HepG2 (cell line): ENCODE measurements at regions not wholly inside any gene's neighbourhood (a gene's known extent, or its start where the extent isn't known, plus 50 kb on each side); places are given as distances from the start of the nearest gene placed in this dataset.

ENCODE experiments used
- ATAC-seq: fragments of 200-7000 bp; cut with Tn5 transposase; 3 replicates; pipeline ENCODE4 v1.9.1; 2020; ENCODE audit warnings: mild to moderate bottlenecking, moderate library complexity
- BruUV-seq: library from RNA; stranded (reverse); fragments of 400-500 nt; replicated peaks from 2 replicates; lab custom pipeline; 2021; lab: Mats Ljungman, UMichigan
- CTCF ChIA-PET: fragments of 300-600 bp; formaldehyde crosslinking; extraction: SDS; loops from one replicate; lab custom pipeline; 2021; ENCODE audit warnings: low total read pairs, inconsistent platforms, low intra/inter-chr PET ratio; lab: Yijun Ruan, JAX
- POLR2A ChIA-PET: fragments of 350-600 bp; sonication (Branson Sonifier 250); formaldehyde crosslinking; loops from one replicate; lab custom pipeline; 2020; ENCODE audit warnings: antibody characterized with exemption, inconsistent platforms; lab: Yijun Ruan, JAX
- DNase-seq: peaks from one replicate; pipeline ENCODE4 v3.0.0-alpha.2; 2015; ENCODE audit warnings: low spot score
- FAIRE-seq: peaks from 3 replicates; lab custom pipeline; 2011; peaks lifted over from hg19 to GRCh38; lab: Jason Lieb, UNC
- H2AFZ ChIP-seq: one replicate; pipeline ENCODE4 v1.6.1; 2011; ENCODE audit warnings: low read length, inconsistent platforms
- H3K27ac ChIP-seq: fragments of 300-600 bp; 3 replicates; pipeline ENCODE4 v1.8.0; 2011; ENCODE audit warnings: mixed run types, mild to moderate bottlenecking, mixed read lengths, low read length, inconsistent platforms; ENCODE audit not compliant: insufficient read depth; ENCODE audit errors: extremely low read length
- H3K27me3 ChIP-seq, 2 experiments: fragments of 200-600 bp in 1 of 2; 2 replicates in 1 of 2; 3 replicates in 1 of 2; pipeline versions ENCODE4 v1.6.0 to v1.8.0; 2011; ENCODE audit warnings: low read length in 2 of 2, mild to moderate bottlenecking in 2 of 2, moderate library complexity in 2 of 2, inconsistent platforms in 1 of 2; ENCODE audit not compliant: insufficient read depth in 2 of 2, control insufficient read depth in 1 of 2
- H3K36me3 ChIP-seq, 2 experiments: fragments of 200-600 bp in 1 of 2; replicated peaks in 1 of 2; 2 replicates in 1 of 2; 3 replicates in 1 of 2; pipeline versions ENCODE4 v1.5.1 to v1.8.0; 2011; ENCODE audit warnings: low read length in 2 of 2, inconsistent platforms in 1 of 2; ENCODE audit not compliant: insufficient read depth in 2 of 2, control insufficient read depth in 1 of 2
- H3K4me1 ChIP-seq: 2 replicates; pipeline ENCODE4 v1.5.1; 2012; ENCODE audit warnings: low read length, inconsistent platforms; ENCODE audit not compliant: insufficient read depth
- H3K4me2 ChIP-seq: 2 replicates; pipeline ENCODE4 v1.6.0; 2011; ENCODE audit warnings: low read depth, low read length, inconsistent platforms
- H3K4me3 ChIP-seq, 3 experiments: fragments of 200-600 bp in 1 of 3; sonication (generic), shearing (Covaris generic) in 1 of 3; replicated peaks in 1 of 3; 2 replicates each; pipeline ENCODE4 v1.5.1; 2011 to 2016; ENCODE audit warnings: low read length in 3 of 3, inconsistent platforms in 2 of 3, low read depth in 2 of 3, mild to moderate bottlenecking in 2 of 3, control low read depth in 1 of 3, mixed read lengths in 1 of 3; ENCODE audit not compliant: insufficient read depth in 1 of 3
- H3K79me2 ChIP-seq: one replicate; pipeline ENCODE4 v1.6.1; 2011; ENCODE audit warnings: low read length, inconsistent platforms; ENCODE audit not compliant: insufficient read depth
- H3K9ac ChIP-seq: 2 replicates; pipeline ENCODE4 v1.6.0; 2011; ENCODE audit warnings: mild to moderate bottlenecking, low read depth, low read length, inconsistent platforms; ENCODE audit not compliant: insufficient read depth
- H3K9me3 ChIP-seq: 2 replicates; pipeline ENCODE4 v1.5.1; 2012; ENCODE audit warnings: mild to moderate bottlenecking, low read length
- H4K20me1 ChIP-seq: 2 replicates; pipeline ENCODE4 v1.6.0; 2011; ENCODE audit warnings: inconsistent platforms, mild to moderate bottlenecking, low read length, moderate library complexity; ENCODE audit not compliant: insufficient read depth
- FOXA1 ChIP-seq, 2 experiments: fragments of 450-650 bp in 1 of 2; sonication (generic) in 1 of 2; formaldehyde crosslinking in 1 of 2; IDR thresholded peaks; 2 replicates each; pipeline versions ENCODE4 v1.4.0 to v1.6.1; 2016 to 2020; ENCODE audit warnings: missing genetic modification reagents in 1 of 2
- HDAC1 ChIP-seq: sonication (generic); formaldehyde crosslinking; IDR thresholded peaks from 2 replicates; pipeline ENCODE4 v1.5.1; 2020; ENCODE audit warnings: mild to moderate bottlenecking, missing genetic modification reagents
- IRF2 ChIP-seq: IDR thresholded peaks from 2 replicates; pipeline ENCODE4 v1.6.1; 2018; ENCODE audit warnings: missing genetic modification reagents, missing compliant biosample characterization
- JUNB ChIP-seq: sonication (generic); formaldehyde crosslinking; IDR thresholded peaks from 2 replicates; pipeline ENCODE4 v1.8.0; 2022; ENCODE audit warnings: missing genetic modification reagents, mild to moderate bottlenecking, borderline replicate concordance
- MED1 ChIP-seq: sonication (generic); formaldehyde crosslinking; IDR thresholded peaks from 2 replicates; pipeline ENCODE4 v1.4.0; 2020; ENCODE audit warnings: missing genetic modification reagents
- SETDB1 ChIP-seq: sonication (generic); formaldehyde crosslinking; IDR thresholded peaks from 2 replicates; pipeline ENCODE4 v1.5.1; 2020; ENCODE audit warnings: missing genetic modification reagents, mild to moderate bottlenecking, borderline replicate concordance
- SIN3B ChIP-seq: fragments of 150-350 bp; IDR thresholded peaks from 2 replicates; pipeline ENCODE4 v1.6.1; 2014; ENCODE audit warnings: low read length
- ZMYM4 ChIP-seq: sonication (generic); formaldehyde crosslinking; IDR thresholded peaks from 2 replicates; pipeline ENCODE4 v1.8.1; 2023; ENCODE audit warnings: mild to moderate bottlenecking, missing genetic modification reagents
- ZNF17 ChIP-seq: sonication (generic); formaldehyde crosslinking; IDR thresholded peaks from 2 replicates; pipeline ENCODE4 v1.5.0; 2020; ENCODE audit warnings: mild to moderate bottlenecking, missing genetic modification reagents
- ZNF615 ChIP-seq: sonication (generic); formaldehyde crosslinking; IDR thresholded peaks from 2 replicates; pipeline ENCODE4 v1.5.0; 2020; ENCODE audit warnings: mild to moderate bottlenecking, missing genetic modification reagents, borderline replicate concordance
- ZNF792 ChIP-seq: IDR thresholded peaks from 2 replicates; pipeline ENCODE4 v1.6.1; 2016
- ZNF83 ChIP-seq: sonication (generic); formaldehyde crosslinking; IDR thresholded peaks from 2 replicates; pipeline ENCODE4 v1.4.0; 2020; ENCODE audit warnings: missing genetic modification reagents, mild to moderate bottlenecking, borderline replicate concordance
- WGBS: methylation state at CpG from one replicate; pipeline ENCODE4 v1.1.6; 2017; ENCODE audit warnings: low lambda C conversion rate; 5-methylcytosine and 5-hydroxymethylcytosine counted together
- in situ Hi-C: cut with HindIII; loops from 2 replicates; pipeline ENCODE4 v1.10.0; 2017; ENCODE audit warnings: low pct_unique_long_range_greater_than_20kb; ENCODE audit not compliant: extremely low pct_ligation_motif_present
- intact Hi-C: fragments of 100-400 bp; cut with micrococcal nuclease; formaldehyde crosslinking; loops from one replicate; pipeline ENCODE4 v1.10.0; 2022; ENCODE audit not compliant: unreplicated experiment
- TF ChIP-seq, protein P1 (sequence below): sonication (generic); formaldehyde crosslinking; IDR thresholded peaks from 2 replicates; pipeline ENCODE4 v1.4.0; 2020; ENCODE audit warnings: missing genetic modification reagents
- TF ChIP-seq, protein P2 (sequence below): sonication (generic); formaldehyde crosslinking; IDR thresholded peaks from 2 replicates; pipeline ENCODE4 v1.4.0; 2020; ENCODE audit warnings: low read depth, mild to moderate bottlenecking, missing genetic modification reagents

DNA sequence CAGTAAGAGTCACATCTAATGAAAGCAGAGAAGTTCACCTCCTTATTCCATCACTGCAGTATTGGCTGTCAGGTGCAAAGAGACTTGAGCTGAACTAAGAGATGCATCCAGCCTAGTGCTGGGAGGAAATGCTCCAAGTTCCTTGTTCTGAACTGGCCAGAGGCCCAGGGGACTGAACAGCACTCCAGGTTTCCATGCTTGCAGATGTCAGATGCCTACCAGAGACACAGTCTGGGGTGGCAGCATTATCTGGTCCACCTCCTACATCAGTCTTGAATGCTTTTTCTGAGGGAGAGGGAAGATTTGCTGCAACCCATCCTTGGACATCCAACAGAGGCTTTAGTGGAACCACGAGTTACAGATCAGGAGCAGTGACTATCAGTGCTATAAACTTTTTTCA, 331.3 kb downstream of the CYRIA start:
- Histone ChIP-seq H3K9ac (no peak overlapping the region), H3K27me3 (no peaks in the 10 kb centered on the region; a peak in 2 of 5 replicates), H3K4me1 (peaks cover 17% of the 10 kb centered on the region), H3K36me3 (no peaks in the 10 kb centered on the region), H4K20me1 (no peaks in the 10 kb centered on the region), H3K9me3 (peaks cover 4% of the 10 kb centered on the region; the same call in 1 of the 2 replicates), H3K4me2 (no peak overlapping the region), H2AFZ (no peak overlapping the region), H3K79me2 (no peaks in the 10 kb centered on the region), H3K27ac (no peak overlapping the region), H3K4me3 (no peak overlapping the region)
- WGBS, result 0% methylated on average over 1 of the region's 1 CpG
- intact Hi-C loops, result no loop called here
- no peak for FAIRE-seq
- ChIA-PET POLR2A (no interaction called here), CTCF (no interaction called here)
- in situ Hi-C loops, result no loop called here
- no peak for DNase-seq
- ATAC-seq, result no peak
- no TSS peak for BruUV-seq
- no peak for TF ChIP-seq ZNF615 (CRISPR knock-in tag)
- no peak for TF ChIP-seq HDAC1 (CRISPR knock-in tag)
- no peak for TF ChIP-seq IRF2 (CRISPR knock-in tag)
- TF ChIP-seq, protein P1, sequence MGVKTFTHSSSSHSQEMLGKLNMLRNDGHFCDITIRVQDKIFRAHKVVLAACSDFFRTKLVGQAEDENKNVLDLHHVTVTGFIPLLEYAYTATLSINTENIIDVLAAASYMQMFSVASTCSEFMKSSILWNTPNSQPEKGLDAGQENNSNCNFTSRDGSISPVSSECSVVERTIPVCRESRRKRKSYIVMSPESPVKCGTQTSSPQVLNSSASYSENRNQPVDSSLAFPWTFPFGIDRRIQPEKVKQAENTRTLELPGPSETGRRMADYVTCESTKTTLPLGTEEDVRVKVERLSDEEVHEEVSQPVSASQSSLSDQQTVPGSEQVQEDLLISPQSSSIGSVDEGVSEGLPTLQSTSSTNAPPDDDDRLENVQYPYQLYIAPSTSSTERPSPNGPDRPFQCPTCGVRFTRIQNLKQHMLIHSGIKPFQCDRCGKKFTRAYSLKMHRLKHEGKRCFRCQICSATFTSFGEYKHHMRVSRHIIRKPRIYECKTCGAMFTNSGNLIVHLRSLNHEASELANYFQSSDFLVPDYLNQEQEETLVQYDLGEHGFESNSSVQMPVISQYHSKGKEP (CRISPR knock-in tag), result no peak
- TF ChIP-seq SETDB1 (CRISPR knock-in tag), result no peak

DNA sequence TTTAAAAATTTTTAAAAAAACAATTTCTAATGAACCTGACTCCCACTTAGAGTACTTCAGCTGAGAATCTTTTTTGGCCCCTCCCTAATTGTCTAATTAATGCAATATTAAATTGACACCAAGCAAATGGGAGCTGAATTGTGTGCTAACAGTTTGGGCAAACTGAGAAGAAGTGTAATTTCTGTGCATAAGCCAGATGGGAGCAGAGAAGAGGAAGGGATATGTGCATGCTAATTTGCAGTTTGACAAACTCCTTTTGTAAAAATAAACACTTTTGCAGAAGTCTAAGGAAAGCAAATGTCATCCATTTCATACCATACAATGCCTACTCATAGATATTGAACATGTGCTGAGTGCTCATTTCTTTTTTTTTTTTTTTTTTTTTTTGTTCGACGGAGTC, 332.0 kb downstream of the CYRIA start:
- Histone ChIP-seq H3K4me1 (peaks cover 20% of the 10 kb centered on the region), H3K9me3 (no peaks in the 10 kb centered on the region), H4K20me1 (no peaks in the 10 kb centered on the region), H3K4me3 (no peak overlapping the region), H2AFZ (no peak overlapping the region), H3K27me3 (no peaks in the 10 kb centered on the region; a peak in 2 of 5 replicates), H3K79me2 (no peaks in the 10 kb centered on the region), H3K4me2 (no peak overlapping the region), H3K9ac (no peak overlapping the region), H3K36me3 (no peaks in the 10 kb centered on the region), H3K27ac (no peak overlapping the region)
- ChIA-PET CTCF (no interaction called here), POLR2A (no interaction called here)
- DNase-seq, result no peak
- FAIRE-seq, result no peak
- intact Hi-C loops, result no loop called here
- no peak for ATAC-seq
- WGBS, result 71% methylated on average over 2 of the region's 2 CpGs
- in situ Hi-C loops, result no loop called here
- BruUV-seq, result no TSS peak
- TF ChIP-seq, protein P2, sequence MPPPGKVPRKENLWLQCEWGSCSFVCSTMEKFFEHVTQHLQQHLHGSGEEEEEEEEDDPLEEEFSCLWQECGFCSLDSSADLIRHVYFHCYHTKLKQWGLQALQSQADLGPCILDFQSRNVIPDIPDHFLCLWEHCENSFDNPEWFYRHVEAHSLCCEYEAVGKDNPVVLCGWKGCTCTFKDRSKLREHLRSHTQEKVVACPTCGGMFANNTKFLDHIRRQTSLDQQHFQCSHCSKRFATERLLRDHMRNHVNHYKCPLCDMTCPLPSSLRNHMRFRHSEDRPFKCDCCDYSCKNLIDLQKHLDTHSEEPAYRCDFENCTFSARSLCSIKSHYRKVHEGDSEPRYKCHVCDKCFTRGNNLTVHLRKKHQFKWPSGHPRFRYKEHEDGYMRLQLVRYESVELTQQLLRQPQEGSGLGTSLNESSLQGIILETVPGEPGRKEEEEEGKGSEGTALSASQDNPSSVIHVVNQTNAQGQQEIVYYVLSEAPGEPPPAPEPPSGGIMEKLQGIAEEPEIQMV (CRISPR knock-in tag), result no peak
- TF ChIP-seq ZNF17 (no peak), ZNF792 (CRISPR knock-in tag) (no peak), ZNF83 (CRISPR knock-in tag) (no peak), MED1 (CRISPR knock-in tag) (no peak), ZMYM4 (CRISPR knock-in tag) (no peak), FOXA1 (IDR thresholded peaks at IDR 0.05) (no peak), FOXA1 (CRISPR knock-in tag; IDR thresholded peaks at IDR 0.05) (no peak), JUNB (CRISPR knock-in tag) (no peak), SIN3B (no peak)
